Progenitor cell of endocrine pancreas (in vitro differentiated cells): ENCODE measurements at regions not wholly inside any gene's neighbourhood (a gene's known extent, or its start where the extent isn't known, plus 50 kb on each side); places are given as distances from the start of the nearest gene placed in this dataset.

Experiments used
- DNase-seq: peaks from one replicate; pipeline ENCODE4 v3.0.0; 2021; ENCODE audit warnings: low spot score; ENCODE audit not compliant: unreplicated experiment
- H3K27ac Mint-ChIP-seq: 2 replicates; pipeline ENCODE4 v1.8.0; 2021; ENCODE audit warnings: mild to moderate bottlenecking, moderate library complexity, mixed read lengths
- H3K27me3 Mint-ChIP-seq: 2 replicates; pipeline ENCODE4 v1.8.0; 2021; ENCODE audit warnings: mixed read lengths
- H3K36me3 Mint-ChIP-seq: 2 replicates; pipeline ENCODE4 v1.8.0; 2022; ENCODE audit warnings: mixed read lengths; ENCODE audit not compliant: insufficient read depth
- H3K4me1 Mint-ChIP-seq: 2 replicates; pipeline ENCODE4 v1.8.0; 2021; ENCODE audit warnings: low read depth, mixed read lengths
- H3K4me3 Mint-ChIP-seq: 2 replicates; pipeline ENCODE4 v1.8.0; 2021; ENCODE audit warnings: low read depth, mild to moderate bottlenecking, moderate library complexity, mixed read lengths
- H3K9me3 Mint-ChIP-seq: 2 replicates; pipeline ENCODE4 v1.8.0; 2021; ENCODE audit warnings: low read depth, mixed read lengths
- TF ChIP-seq, protein P1 (sequence below): fragments of 200-600 bp; sonication (generic); IDR thresholded peaks from one replicate; pipeline ENCODE4 v1.5.0; 2021; ENCODE audit warnings: antibody characterized with exemption, mild to moderate bottlenecking; ENCODE audit not compliant: unreplicated experiment

DNA sequence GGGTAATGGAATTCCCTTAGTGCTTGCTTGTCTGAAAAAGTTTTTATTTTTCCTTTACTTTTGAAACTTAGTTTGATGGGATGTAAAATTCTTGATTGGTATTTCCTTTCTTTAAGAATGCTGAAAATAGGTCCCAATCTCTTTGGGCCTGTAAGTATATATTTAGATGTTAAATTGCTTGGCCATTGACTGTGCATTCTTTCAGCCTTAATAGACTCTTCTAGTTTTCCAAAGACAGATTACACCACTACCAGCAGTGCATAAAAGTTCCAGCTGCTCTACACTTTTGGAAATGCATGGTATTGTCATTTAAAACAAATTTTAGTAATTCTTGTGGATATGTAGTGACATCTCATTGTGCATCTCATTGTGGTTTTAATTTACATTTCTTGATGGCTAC is 464.8 kb upstream of the USP24 start:
- peaks cover 9% of the 10 kb centered on the region for H3K9me3 Mint-ChIP-seq
- H3K27me3 Mint-ChIP-seq, result peaks cover 9% of the 10 kb centered on the region
- no peaks in the 10 kb centered on the region for H3K36me3 Mint-ChIP-seq
- no peak overlapping the region for H3K4me3 Mint-ChIP-seq
- DNase-seq, result no peak
- peaks cover 3% of the 10 kb centered on the region for H3K4me1 Mint-ChIP-seq
- H3K27ac Mint-ChIP-seq, result no peak overlapping the region
- TF ChIP-seq, protein P1, sequence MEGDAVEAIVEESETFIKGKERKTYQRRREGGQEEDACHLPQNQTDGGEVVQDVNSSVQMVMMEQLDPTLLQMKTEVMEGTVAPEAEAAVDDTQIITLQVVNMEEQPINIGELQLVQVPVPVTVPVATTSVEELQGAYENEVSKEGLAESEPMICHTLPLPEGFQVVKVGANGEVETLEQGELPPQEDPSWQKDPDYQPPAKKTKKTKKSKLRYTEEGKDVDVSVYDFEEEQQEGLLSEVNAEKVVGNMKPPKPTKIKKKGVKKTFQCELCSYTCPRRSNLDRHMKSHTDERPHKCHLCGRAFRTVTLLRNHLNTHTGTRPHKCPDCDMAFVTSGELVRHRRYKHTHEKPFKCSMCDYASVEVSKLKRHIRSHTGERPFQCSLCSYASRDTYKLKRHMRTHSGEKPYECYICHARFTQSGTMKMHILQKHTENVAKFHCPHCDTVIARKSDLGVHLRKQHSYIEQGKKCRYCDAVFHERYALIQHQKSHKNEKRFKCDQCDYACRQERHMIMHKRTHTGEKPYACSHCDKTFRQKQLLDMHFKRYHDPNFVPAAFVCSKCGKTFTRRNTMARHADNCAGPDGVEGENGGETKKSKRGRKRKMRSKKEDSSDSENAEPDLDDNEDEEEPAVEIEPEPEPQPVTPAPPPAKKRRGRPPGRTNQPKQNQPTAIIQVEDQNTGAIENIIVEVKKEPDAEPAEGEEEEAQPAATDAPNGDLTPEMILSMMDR, result no peak

DNA sequence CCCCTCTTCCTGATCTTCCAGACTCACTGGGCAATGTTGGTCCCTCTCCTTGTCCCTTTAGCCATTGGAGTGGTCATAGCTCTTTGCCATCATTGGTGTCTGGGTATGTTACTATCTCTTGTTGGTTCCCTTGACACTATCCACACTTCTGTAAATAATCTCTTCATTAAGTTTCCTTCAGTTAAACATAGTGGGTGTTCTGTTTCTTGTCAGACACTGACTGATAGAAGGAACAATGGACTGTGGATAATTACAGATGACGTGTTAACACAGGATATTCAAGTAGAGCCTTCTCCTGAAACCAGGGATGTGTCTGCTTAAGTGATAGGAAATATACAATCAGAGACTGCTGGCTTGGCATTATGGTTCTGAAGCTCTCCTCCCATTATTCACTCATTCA is 458.3 kb upstream of the USP24 start:
- DNase-seq, result no peak
- Mint-ChIP-seq H3K27me3 (no peaks in the 10 kb centered on the region), H3K4me1 (peaks cover 2% of the 10 kb centered on the region)

DNA sequence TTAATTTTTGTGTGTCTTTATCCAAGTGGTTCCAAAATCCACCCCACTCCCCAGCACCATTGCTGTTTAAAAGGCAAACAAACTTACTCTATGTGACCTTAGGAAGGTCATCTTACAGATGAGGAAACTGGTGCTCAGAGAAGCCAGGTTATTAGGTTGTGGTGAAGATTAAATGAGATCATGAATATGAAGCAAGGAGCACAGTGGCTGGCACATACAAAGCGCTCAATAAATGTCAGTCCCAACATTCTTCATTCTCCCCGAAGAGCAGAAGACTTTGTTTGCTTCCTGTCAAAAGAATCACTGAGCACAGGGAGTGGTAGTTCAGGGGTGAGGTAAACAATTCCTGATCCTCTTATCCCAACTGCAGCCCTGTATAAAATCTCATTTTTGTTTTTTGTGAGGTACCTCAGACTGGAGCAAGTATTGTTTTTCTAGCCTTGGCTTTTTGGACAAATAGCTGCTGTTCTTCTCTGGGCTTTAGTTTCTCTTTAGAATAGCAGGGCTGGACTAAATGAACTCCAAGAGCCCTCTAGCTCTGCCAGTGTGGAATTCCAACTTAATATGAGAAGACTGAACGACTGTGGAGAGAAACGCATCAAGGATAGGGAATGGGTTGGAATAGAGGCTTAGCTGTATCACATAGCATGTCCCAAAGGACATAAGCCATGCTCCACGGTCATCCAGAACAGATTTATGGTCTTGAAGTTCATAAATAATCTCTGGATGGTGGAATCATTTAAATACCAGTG is 455.3 kb upstream of the USP24 start:
- DNase-seq, result no peak
- no peaks in the 10 kb centered on the region for H3K9me3 Mint-ChIP-seq
- no peak overlapping the region for H3K4me3 Mint-ChIP-seq
- TF ChIP-seq, protein P1, result no peak
- no peaks in the 10 kb centered on the region for H3K27me3 Mint-ChIP-seq
- no peaks in the 10 kb centered on the region for H3K36me3 Mint-ChIP-seq
- no peak overlapping the region for H3K27ac Mint-ChIP-seq
- H3K4me1 Mint-ChIP-seq, result peaks cover 2% of the 10 kb centered on the region

More for the DNA sequence above, 458.3 kb upstream of the USP24 start:
- H3K27ac Mint-ChIP-seq, result no peak overlapping the region
- no peak overlapping the region for H3K4me3 Mint-ChIP-seq
- TF ChIP-seq, protein P1, result no peak
- peaks cover 6% of the 10 kb centered on the region for H3K9me3 Mint-ChIP-seq
- H3K36me3 Mint-ChIP-seq, result no peaks in the 10 kb centered on the region

DNA sequence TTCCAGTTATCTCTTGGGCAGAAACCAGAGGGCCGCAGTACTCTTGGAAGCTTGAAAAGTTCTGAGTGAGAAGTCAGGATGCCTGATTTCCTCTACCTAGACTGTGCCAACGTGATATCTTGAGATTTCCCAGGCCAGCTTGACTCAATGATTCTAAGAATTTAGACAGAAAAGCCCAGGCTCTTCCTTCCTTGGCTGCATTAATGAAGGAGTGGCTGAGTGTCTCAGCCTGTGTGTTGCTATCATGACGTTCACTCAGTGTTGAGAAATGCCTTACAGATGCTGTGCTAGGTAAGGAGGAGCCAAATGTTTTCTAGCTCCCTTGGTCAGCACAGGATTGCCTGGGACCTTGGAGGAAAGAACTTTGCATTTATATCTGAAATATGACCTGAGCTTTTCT is 454.1 kb upstream of the USP24 start:
- DNase-seq, result no peak
- H3K4me1 Mint-ChIP-seq, result peaks cover 2% of the 10 kb centered on the region
- TF ChIP-seq, protein P1, result no peak
- no peaks in the 10 kb centered on the region for H3K27me3 Mint-ChIP-seq
- no peak overlapping the region for H3K4me3 Mint-ChIP-seq
- H3K9me3 Mint-ChIP-seq, result no peaks in the 10 kb centered on the region
- no peak overlapping the region for H3K27ac Mint-ChIP-seq
- H3K36me3 Mint-ChIP-seq, result no peaks in the 10 kb centered on the region

DNA sequence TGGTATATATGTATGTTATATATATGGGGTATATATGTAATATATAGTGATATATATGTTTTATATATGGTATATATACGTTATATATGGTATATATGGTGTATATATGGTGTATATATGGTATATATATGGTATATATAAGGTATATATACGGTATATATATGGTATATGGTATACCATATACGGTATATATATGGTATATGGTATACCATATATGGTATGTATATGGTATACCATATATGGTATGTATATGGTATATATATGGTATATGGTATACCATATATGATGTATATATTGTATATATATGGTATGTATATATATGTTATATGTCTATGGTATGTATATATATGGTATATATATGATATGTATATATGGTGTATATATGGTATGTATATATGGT is 447.7 kb upstream of the USP24 start:
- Mint-ChIP-seq H3K36me3 (no peaks in the 10 kb centered on the region), H3K9me3 (peaks cover 12% of the 10 kb centered on the region), H3K27ac (no peak overlapping the region), H3K4me1 (peaks cover 2% of the 10 kb centered on the region), H3K4me3 (no peak overlapping the region), H3K27me3 (peaks cover 3% of the 10 kb centered on the region)
- TF ChIP-seq, protein P1, result no peak
- DNase-seq, result no peak
